ENCODE measurements at regions not wholly inside any gene's neighbourhood (a gene's known extent, or its start where the extent isn't known, plus 50 kb on each side); places are given as distances from the start of the nearest gene placed in this dataset.

DNA sequence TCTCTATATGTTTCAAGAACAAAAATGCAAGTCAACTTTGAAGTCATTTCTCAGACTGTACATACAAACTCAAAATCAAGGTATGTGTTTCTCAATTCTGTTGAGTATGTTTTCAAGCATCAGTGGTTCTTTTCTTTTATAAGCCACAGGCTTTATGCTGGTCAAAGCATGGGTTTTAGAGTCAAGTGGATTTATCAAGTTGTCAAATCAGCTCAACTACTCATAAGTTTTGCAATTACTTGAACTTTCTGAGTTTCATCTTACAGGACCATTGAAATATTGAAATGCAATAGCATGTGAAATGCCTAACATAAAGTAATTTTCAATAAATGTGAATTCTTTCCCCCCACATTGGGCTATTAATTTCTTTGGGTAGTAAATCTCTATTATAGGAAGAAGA, 239.9 kb upstream of the DKK2 start:
- TF ChIP-seq EZH2 (IDR thresholded peaks at IDR 0.05): no peak
- TF ChIP-seq POLR2AphosphoS5 (IDR thresholded peaks at IDR 0.05; ENCODE audit: borderline replicate concordance, low read depth, low read length): no peak

Measured in SK-N-MC (cell line).